SJCRH30 (cell line): ENCODE measurements at regions not wholly inside any gene's neighbourhood (a gene's known extent, or its start where the extent isn't known, plus 50 kb on each side); places are given as distances from the start of the nearest gene placed in this dataset.
"Not testable (repeated sequence)": the region's sequence is repeated elsewhere in the genome, so short reads cannot be mapped to it uniquely, and the experiment has no call there.

Experiments used
- DNase-seq, 2 experiments: peaks; one replicate each; pipeline ENCODE4 v3.0.0-alpha.2; 2015 to 2020
- H3K27ac ChIP-seq: fragments of 250-450 bp; sonication (Bioruptor Pico); 2 replicates; pipeline ENCODE4 v1.5.1; 2020; ENCODE audit warnings: mild to moderate bottlenecking, moderate library complexity
- H3K27me3 ChIP-seq: fragments of 250-450 bp; sonication (Bioruptor Pico); 2 replicates; pipeline ENCODE4 v1.5.1; 2020; ENCODE audit warnings: mild to moderate bottlenecking, moderate library complexity
- H3K36me3 ChIP-seq: fragments of 250-450 bp; sonication (Bioruptor Pico); 2 replicates; pipeline ENCODE4 v1.5.1; 2020; ENCODE audit warnings: mild to moderate bottlenecking, moderate library complexity
- H3K4me1 ChIP-seq: fragments of 250-450 bp; sonication (Bioruptor Pico); 2 replicates; pipeline ENCODE4 v1.5.1; 2020; ENCODE audit warnings: mild to moderate bottlenecking, moderate library complexity
- H3K4me3 ChIP-seq: fragments of 250-450 bp; sonication (Bioruptor Pico); 2 replicates; pipeline ENCODE4 v1.5.1; 2020; ENCODE audit warnings: mild to moderate bottlenecking, moderate library complexity
- H3K9me3 ChIP-seq: fragments of 250-450 bp; sonication (Bioruptor Pico); replicated peaks from 2 replicates; pipeline ENCODE4 v1.5.1; 2020; ENCODE audit warnings: mild to moderate bottlenecking, moderate library complexity

- DNase-seq, result no peak
- Histone ChIP-seq H3K4me1 (no peaks in the 10 kb centered on the region), H3K27me3 (no peaks in the 10 kb centered on the region)
Measured at GRCh38 chrY:7684546-7684945, 773.0 kb upstream of the AMELY start.

GRCh38 chrY:7682386-7682785, 770.8 kb upstream of the AMELY start:
- Histone ChIP-seq H3K36me3 (no peaks in the 10 kb centered on the region), H3K9me3 (no peaks in the 10 kb centered on the region), H3K27me3 (no peaks in the 10 kb centered on the region), H3K27ac (no peak overlapping the region), H3K4me3 (no peak overlapping the region), H3K4me1 (no peaks in the 10 kb centered on the region)
- DNase-seq, result no peak

More at GRCh38 chrY:7684546-7684945, 773.0 kb upstream of the AMELY start:
- Histone ChIP-seq H3K4me3 (no peak overlapping the region), H3K9me3 (no peaks in the 10 kb centered on the region), H3K27ac (no peak overlapping the region), H3K36me3 (no peaks in the 10 kb centered on the region)

- no peak overlapping the region for H3K27ac ChIP-seq
- no peaks in the 10 kb centered on the region for H3K9me3 ChIP-seq
- no peaks in the 10 kb centered on the region for H3K36me3 ChIP-seq
- no peaks in the 10 kb centered on the region for H3K4me1 ChIP-seq
- no peaks in the 10 kb centered on the region for H3K27me3 ChIP-seq
- DNase-seq, result no peak
- H3K4me3 ChIP-seq, result no peak overlapping the region
Measured at GRCh38 chrY:7681426-7681825, 769.9 kb upstream of the AMELY start.

DNA sequence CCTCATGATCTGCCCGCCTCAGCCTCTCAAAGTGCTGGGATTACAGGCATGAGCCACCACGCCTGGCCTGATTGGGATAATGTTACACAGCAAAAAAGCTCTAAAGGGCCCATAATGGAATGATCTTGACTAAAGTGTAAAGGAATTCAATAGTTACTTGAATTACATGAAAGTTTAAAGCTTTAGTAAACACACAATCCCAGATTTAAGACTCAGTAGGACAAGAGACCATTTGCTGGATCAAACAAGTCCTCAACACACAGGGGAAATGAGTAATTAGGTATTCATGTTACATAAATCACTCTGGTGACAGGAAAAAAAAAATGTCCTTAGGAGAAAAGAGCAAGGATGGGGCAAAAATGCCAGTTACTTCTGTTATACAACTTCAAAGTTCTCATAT, 762.9 kb upstream of the AMELY start:
- Histone ChIP-seq H3K9me3 (no peaks in the 10 kb centered on the region), H3K4me3 (no peak overlapping the region), H3K36me3 (no peaks in the 10 kb centered on the region), H3K4me1 (no peaks in the 10 kb centered on the region), H3K27ac (no peak overlapping the region), H3K27me3 (no peaks in the 10 kb centered on the region)
- DNase-seq, result peak in 1 of 2 experiments; percentile 0

DNA sequence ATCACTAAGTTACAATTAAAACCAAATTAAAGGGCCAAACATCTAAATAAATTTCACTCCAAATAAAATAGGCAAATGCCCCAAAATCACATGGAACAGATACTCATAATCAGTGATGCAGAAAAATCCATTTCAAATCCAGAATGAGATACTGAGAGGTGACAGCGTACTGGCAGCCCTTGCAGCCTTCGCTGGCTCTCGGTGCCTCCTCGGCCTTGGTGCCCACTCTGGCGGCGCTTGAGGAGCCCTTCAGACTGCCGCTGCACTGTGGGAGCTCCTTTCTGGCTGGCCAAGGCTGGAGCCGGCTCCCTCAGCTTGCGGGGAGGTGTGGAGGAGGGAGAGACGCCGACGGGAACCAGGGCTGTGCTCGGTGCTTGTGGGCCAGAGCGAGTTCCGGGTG, 761.2 kb upstream of the AMELY start:
- no peak overlapping the region for H3K4me3 ChIP-seq
- H3K27me3 ChIP-seq, result no peaks in the 10 kb centered on the region
- H3K9me3 ChIP-seq, result no peaks in the 10 kb centered on the region
- no peaks in the 10 kb centered on the region for H3K36me3 ChIP-seq
- H3K27ac ChIP-seq, result no peak overlapping the region
- no peak for DNase-seq
- no peaks in the 10 kb centered on the region for H3K4me1 ChIP-seq

DNA sequence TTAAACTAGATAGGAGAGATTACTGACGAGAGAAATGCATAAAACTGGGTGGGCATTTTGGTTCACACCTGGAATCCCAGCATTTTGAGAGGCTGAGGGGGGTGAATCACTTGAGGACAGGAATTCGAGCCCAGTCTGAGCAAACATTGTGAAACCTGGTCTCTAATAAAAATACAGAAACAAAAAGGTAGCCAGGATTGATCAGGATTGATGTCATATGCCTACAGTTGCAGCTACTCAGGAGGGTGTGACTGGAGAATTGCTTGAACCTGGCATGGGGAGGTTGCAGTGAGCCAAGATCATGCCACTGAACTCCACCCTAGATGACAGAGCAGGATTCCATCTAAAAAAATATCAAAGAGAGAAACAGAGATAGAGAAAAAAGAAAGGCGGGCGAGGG, 751.7 kb upstream of the AMELY start:
- Histone ChIP-seq H3K9me3 (no peaks in the 10 kb centered on the region), H3K4me3 (no peak overlapping the region), H3K27ac (no peak overlapping the region), H3K4me1 (no peaks in the 10 kb centered on the region), H3K27me3 (no peaks in the 10 kb centered on the region), H3K36me3 (no peaks in the 10 kb centered on the region)
- DNase-seq, result no peak

- H3K9me3 ChIP-seq, result no peaks in the 10 kb centered on the region
- DNase-seq, result no peak
- H3K27ac ChIP-seq, result no peak overlapping the region
- no peak overlapping the region for H3K4me3 ChIP-seq
- no peaks in the 10 kb centered on the region for H3K27me3 ChIP-seq
- no peaks in the 10 kb centered on the region for H3K36me3 ChIP-seq
- no peaks in the 10 kb centered on the region for H3K4me1 ChIP-seq
Measured at GRCh38 chrY:7659047-7659446, 747.5 kb upstream of the AMELY start.

DNA sequence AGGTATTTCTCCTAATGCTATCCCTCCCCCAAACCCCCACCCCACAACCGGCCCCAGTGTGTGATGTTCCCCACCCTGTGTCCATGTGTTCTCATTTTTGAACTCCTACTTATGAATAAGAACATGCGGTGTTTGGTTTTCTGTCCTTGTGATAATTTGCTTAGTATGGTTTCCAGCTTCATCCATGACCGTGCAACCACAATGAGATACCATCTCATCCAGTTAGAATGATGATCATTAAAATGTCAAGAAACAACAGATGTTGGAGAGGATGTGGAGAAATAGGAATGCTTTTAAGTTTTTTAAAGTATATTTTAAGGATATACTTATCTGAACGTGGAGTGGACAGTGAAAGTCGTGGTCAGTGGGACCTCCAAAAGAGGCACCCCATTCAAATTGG, 745.0 kb upstream of the AMELY start:
- peak overlapping the region; percentile 71 for H3K27ac ChIP-seq
- H3K4me3 ChIP-seq, result no peak overlapping the region
- H3K36me3 ChIP-seq, result no peaks in the 10 kb centered on the region
- H3K27me3 ChIP-seq, result no peaks in the 10 kb centered on the region
- peak; percentile 6 to 39 for DNase-seq
- H3K4me1 ChIP-seq, result no peaks in the 10 kb centered on the region
- H3K9me3 ChIP-seq, result no peaks in the 10 kb centered on the region

DNA sequence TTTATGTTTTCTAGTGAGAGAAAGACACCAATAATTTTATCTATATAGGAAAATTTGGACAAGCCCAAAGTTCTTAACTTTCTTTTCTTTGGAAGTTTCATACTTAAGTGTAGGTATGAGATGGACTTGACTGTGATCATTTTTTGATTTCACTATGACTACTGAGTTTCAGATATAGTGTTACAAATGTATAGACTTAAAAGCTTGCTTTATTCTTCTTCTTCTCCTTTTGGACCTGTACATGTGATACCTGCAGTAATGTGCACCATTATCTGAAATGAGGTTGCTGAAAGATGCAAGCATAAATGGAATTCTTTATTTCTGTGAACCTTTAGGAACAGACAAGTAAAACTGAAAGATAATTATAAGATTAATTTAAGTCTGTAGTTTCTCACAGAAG, 743.4 kb upstream of the AMELY start:
- no peaks in the 10 kb centered on the region for H3K4me1 ChIP-seq
- no peak overlapping the region for H3K27ac ChIP-seq
- no peak overlapping the region for H3K4me3 ChIP-seq
- no peaks in the 10 kb centered on the region for H3K9me3 ChIP-seq
- no peaks in the 10 kb centered on the region for H3K36me3 ChIP-seq
- no peaks in the 10 kb centered on the region for H3K27me3 ChIP-seq
- no peak for DNase-seq

DNA sequence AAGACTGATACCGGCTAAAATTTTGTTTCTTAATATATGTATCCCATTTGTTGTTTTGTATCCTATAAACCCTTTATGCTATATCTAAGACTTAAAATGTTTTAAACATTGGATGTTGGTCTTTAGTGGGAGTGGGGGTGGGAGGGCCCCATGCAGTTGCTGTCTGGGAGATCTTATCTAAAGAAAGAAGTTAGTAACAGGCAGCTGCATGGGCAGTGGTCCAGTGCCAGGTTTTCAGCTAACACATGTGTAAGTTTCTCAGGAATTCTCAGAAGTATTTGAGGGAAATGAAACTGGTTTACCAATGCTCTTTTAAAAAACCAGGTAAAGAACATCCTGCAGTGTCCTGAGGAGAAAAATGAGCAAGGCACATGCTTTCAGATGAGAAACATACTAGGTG, 738.3 kb upstream of the AMELY start:
- peak overlapping the region; percentile 48 for H3K27ac ChIP-seq
- not testable (repeated sequence) for H3K9me3 ChIP-seq, H3K36me3 ChIP-seq, H3K4me3 ChIP-seq, H3K4me1 ChIP-seq, H3K27me3 ChIP-seq
- peak; percentile 54 to 57 for DNase-seq
